ENCODE measurements at regions not wholly inside any gene's neighbourhood (a gene's known extent, or its start where the extent isn't known, plus 50 kb on each side); places are given as distances from the start of the nearest gene placed in this dataset.

- TF ChIP-seq CTCF (IDR thresholded peaks at IDR 0.05; ENCODE audit: poor library complexity) (no peak), EZH2 (IDR thresholded peaks at IDR 0.05; ENCODE audit: borderline replicate concordance) (no peak), EZH2phosphoT487 (IDR thresholded peaks at IDR 0.05; ENCODE audit: low read depth, severe bottlenecking, unreplicated experiment) (no peak)
Measured at GRCh38 chr18:70414315-70414900, 125.6 kb downstream of the SOCS6 start.
